Activated T-helper 17 cell treated with anti-CD3 and anti-CD28 coated beads, Interleukin-2, amount 50 U/mL, for 72 hours (primary cell): ENCODE measurements at regions not wholly inside any gene's neighbourhood (a gene's known extent, or its start where the extent isn't known, plus 50 kb on each side); places are given as distances from the start of the nearest gene placed in this dataset.
"Not testable (repeated sequence)": the region's sequence is repeated elsewhere in the genome, so short reads cannot be mapped to it uniquely, and the experiment has no call there.

Experiments used
- ATAC-seq: fragments of 150-1000 bp; cut with Tn5 transposase; replicated peaks from 2 replicates; pipeline ENCODE4 v1.10.0; 2021; ENCODE audit warnings: mild to moderate bottlenecking, moderate library complexity
- H3K27ac Mint-ChIP-seq: one replicate; pipeline ENCODE4 v1.8.0; 2022; ENCODE audit warnings: mixed read lengths
- H3K27me3 Mint-ChIP-seq: one replicate; pipeline ENCODE4 v1.8.0; 2022; ENCODE audit warnings: mixed read lengths
- H3K36me3 Mint-ChIP-seq: one replicate; pipeline ENCODE4 v1.8.0; 2022; ENCODE audit warnings: low read depth, mild to moderate bottlenecking, mixed read lengths
- H3K4me1 Mint-ChIP-seq: one replicate; pipeline ENCODE4 v1.8.0; 2022; ENCODE audit warnings: mixed read lengths
- H3K4me3 Mint-ChIP-seq: one replicate; pipeline ENCODE4 v1.8.0; 2022; ENCODE audit warnings: mild to moderate bottlenecking, mixed read lengths
- H3K9me3 Mint-ChIP-seq: one replicate; pipeline ENCODE4 v1.8.0; 2022; ENCODE audit warnings: mixed read lengths

- no peak for ATAC-seq
- Mint-ChIP-seq H3K9me3 (no peaks in the 10 kb centered on the region), H3K36me3 (no peaks in the 10 kb centered on the region), H3K4me3 (no peak overlapping the region), H3K27me3 (peaks cover 8% of the 10 kb centered on the region), H3K4me1 (peaks cover 4% of the 10 kb centered on the region), H3K27ac (no peak overlapping the region)
Observed at GRCh38 chr20:50356962-50357782, 153.0 kb upstream of the PTPN1 start.

- no peak overlapping the region for H3K27ac Mint-ChIP-seq
- peaks cover 8% of the 10 kb centered on the region for H3K27me3 Mint-ChIP-seq
- no peak for ATAC-seq
- H3K4me3 Mint-ChIP-seq: no peak overlapping the region
- H3K36me3 Mint-ChIP-seq: no peaks in the 10 kb centered on the region
- H3K9me3 Mint-ChIP-seq: no peaks in the 10 kb centered on the region
- H3K4me1 Mint-ChIP-seq: no peaks in the 10 kb centered on the region
Observed at GRCh38 chr20:50357783-50358161, 152.4 kb upstream of the PTPN1 start.

- no peaks in the 10 kb centered on the region for H3K4me1 Mint-ChIP-seq
- H3K27me3 Mint-ChIP-seq: peaks cover 8% of the 10 kb centered on the region
- H3K36me3 Mint-ChIP-seq: no peaks in the 10 kb centered on the region
- no peak overlapping the region for H3K27ac Mint-ChIP-seq
- no peak for ATAC-seq
- H3K4me3 Mint-ChIP-seq: no peak overlapping the region
- no peaks in the 10 kb centered on the region for H3K9me3 Mint-ChIP-seq
Observed at GRCh38 chr20:50358166-50358565, 152.0 kb upstream of the PTPN1 start.

- Mint-ChIP-seq H3K27me3 (peaks cover 8% of the 10 kb centered on the region), H3K9me3 (no peaks in the 10 kb centered on the region), H3K4me3 (no peak overlapping the region), H3K4me1 (no peaks in the 10 kb centered on the region), H3K36me3 (no peaks in the 10 kb centered on the region), H3K27ac (peak overlapping the region; percentile 37)
- no peak for ATAC-seq
Observed at GRCh38 chr20:50358971-50359370, 151.2 kb upstream of the PTPN1 start.

- no peaks in the 10 kb centered on the region for H3K9me3 Mint-ChIP-seq
- no peak for ATAC-seq
- H3K27me3 Mint-ChIP-seq: peaks cover 8% of the 10 kb centered on the region
- H3K27ac Mint-ChIP-seq: peak overlapping the region; percentile 37
- no peaks in the 10 kb centered on the region for H3K4me1 Mint-ChIP-seq
- no peaks in the 10 kb centered on the region for H3K36me3 Mint-ChIP-seq
- H3K4me3 Mint-ChIP-seq: no peak overlapping the region
Observed at GRCh38 chr20:50359607-50360217, 150.5 kb upstream of the PTPN1 start.

GRCh38 chr20:50360218-50360672 is 149.9 kb upstream of the PTPN1 start:
- Mint-ChIP-seq H3K9me3 (no peaks in the 10 kb centered on the region), H3K27me3 (peaks cover 8% of the 10 kb centered on the region), H3K4me1 (no peaks in the 10 kb centered on the region), H3K4me3 (no peak overlapping the region), H3K27ac (no peak overlapping the region), H3K36me3 (no peaks in the 10 kb centered on the region)
- ATAC-seq: no peak

- Mint-ChIP-seq H3K27ac (no peak overlapping the region), H3K27me3 (peaks cover 8% of the 10 kb centered on the region), H3K4me1 (no peaks in the 10 kb centered on the region), H3K9me3 (no peaks in the 10 kb centered on the region), H3K4me3 (no peak overlapping the region), H3K36me3 (no peaks in the 10 kb centered on the region)
- no peak for ATAC-seq
Observed at GRCh38 chr20:50360921-50361320, 149.3 kb upstream of the PTPN1 start.

- not testable (repeated sequence) for H3K4me3 Mint-ChIP-seq, H3K27ac Mint-ChIP-seq, ATAC-seq, H3K9me3 Mint-ChIP-seq, H3K36me3 Mint-ChIP-seq, H3K27me3 Mint-ChIP-seq, H3K4me1 Mint-ChIP-seq
Observed at GRCh38 chr20:50362177-50362576, 148.0 kb upstream of the PTPN1 start.

GRCh38 chr20:50363027-50363426 is 147.2 kb upstream of the PTPN1 start:
- Mint-ChIP-seq H3K9me3 (no peaks in the 10 kb centered on the region), H3K27ac (no peak overlapping the region), H3K4me3 (no peak overlapping the region), H3K27me3 (peaks cover 8% of the 10 kb centered on the region), H3K4me1 (peaks cover 6% of the 10 kb centered on the region), H3K36me3 (no peaks in the 10 kb centered on the region)
- ATAC-seq: no peak

GRCh38 chr20:50363479-50363878 is 146.7 kb upstream of the PTPN1 start:
- no peaks in the 10 kb centered on the region for H3K36me3 Mint-ChIP-seq

GRCh38 chr20:50364542-50364941 is 145.6 kb upstream of the PTPN1 start:
- Mint-ChIP-seq H3K9me3 (no peaks in the 10 kb centered on the region), H3K4me1 (peaks cover 6% of the 10 kb centered on the region), H3K4me3 (no peak overlapping the region), H3K27me3 (peaks cover under 1% of the 10 kb centered on the region), H3K36me3 (no peaks in the 10 kb centered on the region), H3K27ac (no peak overlapping the region)
- no peak for ATAC-seq

More at GRCh38 chr20:50363479-50363878, 146.7 kb upstream of the PTPN1 start:
- Mint-ChIP-seq H3K4me1 (peaks cover 6% of the 10 kb centered on the region), H3K27ac (no peak overlapping the region), H3K4me3 (no peak overlapping the region), H3K9me3 (no peaks in the 10 kb centered on the region), H3K27me3 (peaks cover 8% of the 10 kb centered on the region)
- no peak for ATAC-seq

- Mint-ChIP-seq H3K4me3 (peak overlapping the region; percentile 53), H3K9me3 (no peaks in the 10 kb centered on the region), H3K36me3 (no peaks in the 10 kb centered on the region), H3K4me1 (peaks cover 6% of the 10 kb centered on the region), H3K27me3 (no peaks in the 10 kb centered on the region), H3K27ac (no peak overlapping the region)
- no peak for ATAC-seq
Observed at GRCh38 chr20:50366270-50367103, 143.7 kb upstream of the PTPN1 start.

- Mint-ChIP-seq H3K9me3 (no peaks in the 10 kb centered on the region), H3K27ac (no peak overlapping the region), H3K36me3 (no peaks in the 10 kb centered on the region), H3K27me3 (no peaks in the 10 kb centered on the region), H3K4me1 (peaks cover 6% of the 10 kb centered on the region), H3K4me3 (no peak overlapping the region)
- no peak for ATAC-seq
Observed at GRCh38 chr20:50367104-50367674, 143.0 kb upstream of the PTPN1 start.

- Mint-ChIP-seq H3K36me3 (no peaks in the 10 kb centered on the region), H3K9me3 (no peaks in the 10 kb centered on the region), H3K4me3 (no peak overlapping the region), H3K4me1 (peaks cover 6% of the 10 kb centered on the region), H3K27me3 (no peaks in the 10 kb centered on the region), H3K27ac (no peak overlapping the region)
- no peak for ATAC-seq
Observed at GRCh38 chr20:50367739-50368375, 142.3 kb upstream of the PTPN1 start.
